PC-3 (cell line): ENCODE measurements at regions not wholly inside any gene's neighbourhood (a gene's known extent, or its start where the extent isn't known, plus 50 kb on each side); places are given as distances from the start of the nearest gene placed in this dataset.

Experiments used
- EZH2 ChIP-seq: fragments of 300-600 bp; sonication (generic); IDR thresholded peaks from one replicate; pipeline ENCODE4 v1.6.1; 2017; ENCODE audit warnings: antibody characterized with exemption, mild to moderate bottlenecking, low read length; ENCODE audit not compliant: unreplicated experiment
- EZH2phosphoT487 ChIP-seq: fragments of 300-600 bp; sonication (generic); IDR thresholded peaks from 2 replicates; pipeline ENCODE4 v1.6.1; 2018; ENCODE audit warnings: mild to moderate bottlenecking, antibody characterized with exemption, low read length, borderline replicate concordance
- TF ChIP-seq, protein P1 (sequence below): fragments of 300-600 bp; sonication (generic); conservative IDR thresholded peaks from 2 replicates; pipeline ENCODE4 v1.5.1; 2017; ENCODE audit warnings: antibody characterized with exemption, low read depth, mild to moderate bottlenecking, low read length

DNA sequence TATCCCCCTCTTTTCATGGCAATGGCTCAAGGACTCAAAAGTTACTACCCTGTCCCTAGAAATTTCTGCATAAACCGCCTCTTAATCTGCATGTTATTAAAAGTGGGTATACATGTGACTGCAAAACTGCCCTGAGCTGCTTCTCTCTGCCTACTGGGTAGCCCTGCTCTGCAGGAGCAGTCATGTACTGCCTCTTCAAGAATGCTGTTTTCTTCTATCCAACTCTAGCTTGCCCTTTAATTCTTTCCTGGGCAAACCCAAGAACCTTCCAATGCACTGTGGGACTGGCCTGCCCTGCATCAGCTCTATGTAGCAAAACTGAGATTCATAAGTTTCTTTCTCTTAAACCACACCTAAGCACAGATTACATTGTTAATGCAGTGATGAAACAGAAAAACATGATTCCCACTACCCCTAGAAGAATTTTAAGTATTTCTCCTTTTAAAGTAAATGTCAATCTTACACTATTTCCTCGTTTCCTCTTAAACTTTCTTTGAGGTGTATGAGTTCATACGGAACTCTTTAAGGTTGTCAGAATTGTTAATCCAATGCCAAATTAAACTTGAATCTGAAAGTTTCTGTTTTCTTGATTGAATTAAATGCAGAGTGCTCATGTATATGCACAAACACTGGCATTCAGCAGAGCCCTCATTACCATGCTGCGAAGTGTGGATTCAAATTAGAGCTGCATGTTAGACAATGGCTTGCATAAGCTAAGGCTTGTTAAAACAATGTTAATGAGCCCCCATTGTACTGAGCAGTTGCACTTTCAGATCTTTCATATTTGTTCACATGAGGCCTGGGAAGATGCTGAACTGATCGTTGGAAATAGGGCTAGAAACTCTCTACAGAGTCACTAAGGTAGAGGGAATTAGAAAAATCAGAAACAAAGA, 669.9 kb upstream of the PCDH20 start:
- TF ChIP-seq, protein P1, sequence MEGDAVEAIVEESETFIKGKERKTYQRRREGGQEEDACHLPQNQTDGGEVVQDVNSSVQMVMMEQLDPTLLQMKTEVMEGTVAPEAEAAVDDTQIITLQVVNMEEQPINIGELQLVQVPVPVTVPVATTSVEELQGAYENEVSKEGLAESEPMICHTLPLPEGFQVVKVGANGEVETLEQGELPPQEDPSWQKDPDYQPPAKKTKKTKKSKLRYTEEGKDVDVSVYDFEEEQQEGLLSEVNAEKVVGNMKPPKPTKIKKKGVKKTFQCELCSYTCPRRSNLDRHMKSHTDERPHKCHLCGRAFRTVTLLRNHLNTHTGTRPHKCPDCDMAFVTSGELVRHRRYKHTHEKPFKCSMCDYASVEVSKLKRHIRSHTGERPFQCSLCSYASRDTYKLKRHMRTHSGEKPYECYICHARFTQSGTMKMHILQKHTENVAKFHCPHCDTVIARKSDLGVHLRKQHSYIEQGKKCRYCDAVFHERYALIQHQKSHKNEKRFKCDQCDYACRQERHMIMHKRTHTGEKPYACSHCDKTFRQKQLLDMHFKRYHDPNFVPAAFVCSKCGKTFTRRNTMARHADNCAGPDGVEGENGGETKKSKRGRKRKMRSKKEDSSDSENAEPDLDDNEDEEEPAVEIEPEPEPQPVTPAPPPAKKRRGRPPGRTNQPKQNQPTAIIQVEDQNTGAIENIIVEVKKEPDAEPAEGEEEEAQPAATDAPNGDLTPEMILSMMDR = no peak
- TF ChIP-seq EZH2phosphoT487 (no peak), EZH2 (no peak)
